Neural cell (in vitro differentiated cells): ENCODE measurements at regions not wholly inside any gene's neighbourhood (a gene's known extent, or its start where the extent isn't known, plus 50 kb on each side); places are given as distances from the start of the nearest gene placed in this dataset.

ENCODE experiments used
- H2AFZ ChIP-seq: fragments of 200-600, 300-800 bp; sonication (generic), shearing (Covaris generic); 2 replicates; pipeline ENCODE4 v1.6.0; 2014; ENCODE audit warnings: low read depth, mild to moderate bottlenecking, antibody characterized with exemption, low read length, moderate library complexity
- H3F3A ChIP-seq: fragments of 200-600 bp; shearing (Covaris generic); 2 replicates; pipeline ENCODE4 v1.6.1; 2016; ENCODE audit warnings: mild to moderate bottlenecking, moderate library complexity, mixed read lengths, antibody characterized with exemption, low read length; ENCODE audit not compliant: insufficient read depth, poor library complexity, severe bottlenecking
- H3K27ac ChIP-seq: fragments of 200-600, 300-800 bp; sonication (generic), shearing (Covaris generic); 2 replicates; pipeline ENCODE4 v1.5.1; 2014; ENCODE audit warnings: mild to moderate bottlenecking, low read length, moderate library complexity
- H3K27me3 ChIP-seq: fragments of 300-800, 200-600 bp; sonication (generic), shearing (Covaris generic); 2 replicates; pipeline ENCODE4 v1.6.0; 2014; ENCODE audit warnings: mild to moderate bottlenecking, low read depth, low read length, moderate library complexity; ENCODE audit not compliant: insufficient read depth
- H3K36me3 ChIP-seq: fragments of 300-800, 200-600 bp; sonication (generic), shearing (Covaris generic); 2 replicates; pipeline ENCODE4 v1.5.1; 2014; ENCODE audit warnings: mild to moderate bottlenecking, antibody characterized with exemption, low read length, moderate library complexity; ENCODE audit not compliant: insufficient read depth
- H3K4me2 ChIP-seq: fragments of 300-800, 200-600 bp; sonication (generic), shearing (Covaris generic); 2 replicates; pipeline ENCODE4 v1.6.0; 2014; ENCODE audit warnings: mild to moderate bottlenecking, low read length
- H3K4me3 ChIP-seq: fragments of 300-800, 200-600 bp; sonication (generic), shearing (Covaris generic); 2 replicates; pipeline ENCODE4 v1.5.1; 2014; ENCODE audit warnings: mild to moderate bottlenecking, low read length, moderate library complexity
- H3K79me2 ChIP-seq: fragments of 200-600 bp; shearing (Covaris generic); replicated peaks from 2 replicates; pipeline ENCODE4 v1.6.0; 2014; ENCODE audit warnings: mild to moderate bottlenecking, low read length, moderate library complexity; ENCODE audit not compliant: insufficient read depth
- H3K9ac ChIP-seq: fragments of 300-800, 200-600 bp; sonication (generic), shearing (Covaris generic); 2 replicates; pipeline ENCODE4 v1.6.1; 2016; ENCODE audit warnings: mild to moderate bottlenecking, low read length, mixed read lengths
- H3K9me2 ChIP-seq: fragments of 200-600 bp; shearing (Covaris generic); 2 replicates; pipeline ENCODE4 v1.6.1; 2016; ENCODE audit warnings: mild to moderate bottlenecking, low read length, mixed read lengths; ENCODE audit not compliant: insufficient read depth
- H3K9me3 ChIP-seq: fragments of 200-600, 300-800 bp; sonication (generic), shearing (Covaris generic); 2 replicates; pipeline ENCODE4 v1.6.1; 2016; ENCODE audit warnings: mild to moderate bottlenecking, mixed run types, low read length, moderate library complexity, mixed read lengths
- H4K20me1 ChIP-seq: fragments of 200-600 bp; shearing (Covaris generic); 2 replicates; pipeline ENCODE4 v1.6.1; 2016; ENCODE audit warnings: mild to moderate bottlenecking, mixed run types; ENCODE audit not compliant: insufficient read depth
- EP300 ChIP-seq: fragments of 450-650 bp; conservative IDR thresholded peaks from 2 replicates; pipeline ENCODE4 v1.6.1; 2014; ENCODE audit warnings: antibody characterized with exemption, mild to moderate bottlenecking, moderate library complexity; ENCODE audit not compliant: poor library complexity, severe bottlenecking
- EZH2 ChIP-seq: fragments of 200-600, 300-800 bp; shearing (Covaris generic), sonication (generic); IDR thresholded peaks from 2 replicates; pipeline ENCODE4 v1.6.1; 2014; ENCODE audit warnings: antibody characterized with exemption, low read length, borderline replicate concordance, mild to moderate bottlenecking; ENCODE audit not compliant: insufficient read depth, poor library complexity, severe bottlenecking
- MXI1 ChIP-seq: fragments of 450-650 bp; conservative IDR thresholded peaks from 2 replicates; pipeline ENCODE4 v1.6.1; 2014; ENCODE audit warnings: antibody characterized with exemption, mild to moderate bottlenecking; ENCODE audit not compliant: poor library complexity, severe bottlenecking
- POLR2AphosphoS5 ChIP-seq: IDR thresholded peaks from 2 replicates; pipeline ENCODE4 v1.6.1; 2012
- RAD21 ChIP-seq: fragments of 450-650 bp; conservative IDR thresholded peaks from 2 replicates; pipeline ENCODE4 v1.6.1; 2014; ENCODE audit warnings: antibody characterized with exemption, mild to moderate bottlenecking, moderate library complexity
- REST ChIP-seq: IDR thresholded peaks from 2 replicates; pipeline ENCODE4 v1.6.1; 2012; ENCODE audit warnings: borderline replicate concordance
- SMC3 ChIP-seq: fragments of 450-650 bp; conservative IDR thresholded peaks from 2 replicates; pipeline ENCODE4 v1.6.1; 2014; ENCODE audit warnings: antibody characterized with exemption, mild to moderate bottlenecking, moderate library complexity; ENCODE audit not compliant: poor library complexity
- TAF1 ChIP-seq: IDR thresholded peaks from 2 replicates; pipeline ENCODE4 v1.6.1; 2012; ENCODE audit warnings: low read depth
- TF ChIP-seq, protein P1 (sequence below): fragments of 450-650 bp; IDR thresholded peaks from 2 replicates; pipeline ENCODE4 v1.5.1; 2014; ENCODE audit warnings: antibody characterized with exemption, mild to moderate bottlenecking, moderate library complexity; ENCODE audit not compliant: poor library complexity, severe bottlenecking

DNA sequence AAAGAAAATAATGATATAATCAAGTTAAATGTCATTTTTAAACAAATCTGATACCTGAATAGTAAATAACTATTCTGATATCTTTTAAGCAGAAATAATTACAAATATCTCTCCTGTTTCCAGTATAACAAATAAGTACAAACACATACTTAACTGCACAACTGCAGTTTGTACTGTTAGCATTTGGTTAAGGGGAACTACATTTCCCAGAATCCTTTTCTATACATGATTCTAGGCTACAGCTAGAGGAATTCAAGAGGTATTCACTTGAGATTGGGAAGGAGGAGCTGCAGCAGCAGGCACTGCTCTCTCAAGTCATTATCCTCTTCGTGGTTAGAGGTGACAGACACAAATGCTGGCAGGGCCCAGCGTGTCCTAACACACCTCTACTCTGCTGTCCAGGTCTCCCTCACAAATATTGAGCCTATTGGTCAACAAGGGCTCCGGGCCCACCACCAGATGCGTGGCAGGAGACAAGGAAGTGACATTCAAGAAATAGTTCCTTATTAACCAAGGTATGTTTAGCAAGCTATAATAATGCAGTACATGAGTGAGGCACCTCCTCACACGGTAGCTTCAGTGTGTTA is 255.1 kb upstream of the MKLN1 start:
- Histone ChIP-seq H3K4me3 (no peak overlapping the region), H3K27ac (no peak overlapping the region), H3K9ac (no peak overlapping the region), H3K27me3 (no peaks in the 10 kb centered on the region), H3K9me2 (no peaks in the 10 kb centered on the region), H3K9me3 (no peaks in the 10 kb centered on the region), H3K79me2 (no peaks in the 10 kb centered on the region), H2AFZ (no peak overlapping the region), H3F3A (no peaks in the 10 kb centered on the region), H4K20me1 (no peaks in the 10 kb centered on the region), H3K4me2 (no peak overlapping the region), H3K36me3 (no peaks in the 10 kb centered on the region)
- TF ChIP-seq SMC3, result no peak
- no peak for TF ChIP-seq POLR2AphosphoS5
- no peak for TF ChIP-seq MXI1
- no peak for TF ChIP-seq TAF1
- no peak for TF ChIP-seq EZH2
- no peak for TF ChIP-seq RAD21
- no peak for TF ChIP-seq REST
- TF ChIP-seq, protein P1, sequence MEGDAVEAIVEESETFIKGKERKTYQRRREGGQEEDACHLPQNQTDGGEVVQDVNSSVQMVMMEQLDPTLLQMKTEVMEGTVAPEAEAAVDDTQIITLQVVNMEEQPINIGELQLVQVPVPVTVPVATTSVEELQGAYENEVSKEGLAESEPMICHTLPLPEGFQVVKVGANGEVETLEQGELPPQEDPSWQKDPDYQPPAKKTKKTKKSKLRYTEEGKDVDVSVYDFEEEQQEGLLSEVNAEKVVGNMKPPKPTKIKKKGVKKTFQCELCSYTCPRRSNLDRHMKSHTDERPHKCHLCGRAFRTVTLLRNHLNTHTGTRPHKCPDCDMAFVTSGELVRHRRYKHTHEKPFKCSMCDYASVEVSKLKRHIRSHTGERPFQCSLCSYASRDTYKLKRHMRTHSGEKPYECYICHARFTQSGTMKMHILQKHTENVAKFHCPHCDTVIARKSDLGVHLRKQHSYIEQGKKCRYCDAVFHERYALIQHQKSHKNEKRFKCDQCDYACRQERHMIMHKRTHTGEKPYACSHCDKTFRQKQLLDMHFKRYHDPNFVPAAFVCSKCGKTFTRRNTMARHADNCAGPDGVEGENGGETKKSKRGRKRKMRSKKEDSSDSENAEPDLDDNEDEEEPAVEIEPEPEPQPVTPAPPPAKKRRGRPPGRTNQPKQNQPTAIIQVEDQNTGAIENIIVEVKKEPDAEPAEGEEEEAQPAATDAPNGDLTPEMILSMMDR, result no peak
- no peak for TF ChIP-seq EP300

GRCh38 chr7:131074043-131074442 is 253.6 kb upstream of the MKLN1 start:
- Histone ChIP-seq H4K20me1 (no peaks in the 10 kb centered on the region), H3K9ac (no peak overlapping the region), H3K79me2 (no peaks in the 10 kb centered on the region), H3K9me2 (no peaks in the 10 kb centered on the region), H2AFZ (no peak overlapping the region), H3K36me3 (no peaks in the 10 kb centered on the region), H3K27ac (no peak overlapping the region), H3K9me3 (no peaks in the 10 kb centered on the region), H3K4me3 (no peak overlapping the region), H3F3A (no peaks in the 10 kb centered on the region), H3K4me2 (no peak overlapping the region), H3K27me3 (no peaks in the 10 kb centered on the region)
- TF ChIP-seq TAF1, result no peak
- TF ChIP-seq EP300, result no peak
- no peak for TF ChIP-seq RAD21
- no peak for TF ChIP-seq SMC3
- no peak for TF ChIP-seq POLR2AphosphoS5
- TF ChIP-seq EZH2, result no peak
- TF ChIP-seq, protein P1, result no peak
- TF ChIP-seq MXI1, result no peak
- no peak for TF ChIP-seq REST
